GM19395 (cell line): ENCODE measurements at regions not wholly inside any gene's neighbourhood (a gene's known extent, or its start where the extent isn't known, plus 50 kb on each side); places are given as distances from the start of the nearest gene placed in this dataset.
A peak's percentile ranks its signal among the peaks of the same experiment; 100 is the strongest.

Experiments used
- ATAC-seq: cut with Tn5 transposase; IDR thresholded peaks from one replicate; pipeline ENCODE4 v1.9.1; 2021; ENCODE audit warnings: mild to moderate bottlenecking, moderate library complexity; ENCODE audit not compliant: unreplicated experiment

DNA sequence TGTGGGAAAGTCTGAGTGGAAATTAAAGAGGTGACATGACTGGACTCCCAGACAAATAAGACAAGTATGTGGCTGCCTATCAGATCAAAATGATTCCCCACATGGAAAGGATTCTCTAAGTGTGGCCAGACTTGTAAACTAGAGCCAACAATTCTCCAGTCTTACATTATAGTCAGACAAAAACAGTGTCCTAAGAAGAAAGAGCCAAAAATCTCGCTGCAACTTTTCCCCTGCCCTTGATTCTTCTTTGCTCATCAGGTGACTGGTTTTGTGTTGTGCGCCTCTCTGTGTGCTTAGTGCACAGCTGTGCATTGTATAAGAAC lies 164.2 kb upstream of the TARS1 start:
- ATAC-seq, result no peak

DNA sequence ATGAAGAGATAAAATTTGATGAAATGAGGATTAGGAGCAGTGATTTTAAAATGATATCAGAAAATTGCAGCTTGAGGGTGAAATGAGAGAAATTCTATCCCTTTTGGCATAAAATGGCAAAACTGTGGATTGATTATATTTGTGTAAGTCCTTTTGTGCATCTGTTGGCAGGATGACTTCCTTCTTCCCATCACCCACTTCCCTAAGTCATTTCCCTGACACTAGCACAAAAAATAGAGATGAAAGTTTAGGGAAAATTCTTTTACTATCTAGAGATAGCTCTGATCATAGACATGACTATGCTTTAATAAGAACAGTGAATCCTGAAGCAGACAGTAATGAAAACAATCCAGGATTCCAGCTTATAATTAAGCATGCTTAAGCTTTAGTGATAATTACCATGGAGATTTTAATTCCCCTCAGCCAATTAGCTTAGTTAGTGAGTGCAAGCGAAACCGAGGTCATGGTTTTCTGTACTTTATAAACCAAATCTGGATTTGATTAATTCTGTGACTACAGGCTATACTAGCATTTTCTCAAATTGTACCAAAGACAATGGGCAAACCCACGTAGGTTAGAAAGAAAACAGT lies 163.6 kb upstream of the TARS1 start:
- no peak for ATAC-seq

DNA sequence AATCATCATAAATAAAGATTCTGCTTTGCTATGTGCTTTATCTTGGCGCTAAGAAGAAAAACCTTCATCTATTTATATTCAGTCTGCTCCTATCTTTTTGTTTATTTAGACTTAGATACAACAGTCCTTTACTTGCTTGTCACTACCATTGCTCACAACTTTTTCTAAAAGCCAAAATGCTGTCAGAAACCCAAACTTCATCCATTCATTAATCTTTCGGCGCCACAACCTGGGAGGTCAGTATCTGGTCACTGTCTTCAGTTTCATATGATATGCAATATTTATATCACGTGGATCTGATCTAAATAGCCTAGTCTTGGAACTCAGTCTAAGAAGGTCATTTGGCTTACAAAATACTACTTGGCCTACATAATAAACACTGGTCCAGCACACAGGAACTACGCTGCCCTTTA lies 159.3 kb upstream of the TARS1 start:
- no peak for ATAC-seq

- no peak for ATAC-seq
These were observed 158.6 kb upstream of the TARS1 start for GRCh38 chr5:33282157-33282556.

- ATAC-seq, result no peak
These were observed 158.1 kb upstream of the TARS1 start for GRCh38 chr5:33282696-33283095.

DNA sequence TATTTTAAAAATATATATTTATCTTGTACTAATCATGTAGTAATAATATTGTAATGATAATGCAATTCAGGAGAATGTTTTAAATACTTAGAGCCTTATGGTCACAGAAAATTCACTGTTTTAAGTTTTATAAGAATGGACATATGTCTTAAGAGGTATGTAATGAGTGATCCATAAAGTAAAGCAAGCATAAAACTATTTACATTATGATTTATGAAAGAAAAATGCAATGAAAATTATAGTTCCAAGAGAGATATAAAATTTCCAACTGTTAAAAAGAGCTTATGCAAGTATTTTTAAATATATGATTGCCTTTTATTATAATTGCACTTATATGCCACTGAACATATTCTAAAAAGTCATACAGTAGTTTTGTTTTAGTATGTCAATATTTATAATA lies 157.5 kb upstream of the TARS1 start:
- no peak for ATAC-seq

- no peak for ATAC-seq
These were observed 156.1 kb upstream of the TARS1 start for GRCh38 chr5:33284681-33285080.

DNA sequence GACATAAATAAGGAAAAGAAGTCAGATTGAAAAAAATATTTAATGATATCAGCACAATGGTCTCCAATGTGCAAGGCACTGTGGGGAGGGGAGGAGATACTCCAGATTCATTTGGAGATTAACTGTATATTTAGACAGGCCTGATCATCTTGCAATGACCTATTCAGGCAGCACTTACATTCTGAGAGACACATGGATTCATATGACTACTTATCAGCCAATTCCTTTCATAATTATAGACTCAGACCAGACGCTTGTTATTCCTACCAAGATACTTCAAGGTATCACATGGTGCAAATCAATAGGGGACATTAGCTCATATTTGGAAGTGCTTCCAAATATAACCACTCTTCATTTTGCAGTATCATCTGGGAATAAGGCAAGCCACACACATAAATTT lies 153.5 kb upstream of the TARS1 start:
- no peak for ATAC-seq

DNA sequence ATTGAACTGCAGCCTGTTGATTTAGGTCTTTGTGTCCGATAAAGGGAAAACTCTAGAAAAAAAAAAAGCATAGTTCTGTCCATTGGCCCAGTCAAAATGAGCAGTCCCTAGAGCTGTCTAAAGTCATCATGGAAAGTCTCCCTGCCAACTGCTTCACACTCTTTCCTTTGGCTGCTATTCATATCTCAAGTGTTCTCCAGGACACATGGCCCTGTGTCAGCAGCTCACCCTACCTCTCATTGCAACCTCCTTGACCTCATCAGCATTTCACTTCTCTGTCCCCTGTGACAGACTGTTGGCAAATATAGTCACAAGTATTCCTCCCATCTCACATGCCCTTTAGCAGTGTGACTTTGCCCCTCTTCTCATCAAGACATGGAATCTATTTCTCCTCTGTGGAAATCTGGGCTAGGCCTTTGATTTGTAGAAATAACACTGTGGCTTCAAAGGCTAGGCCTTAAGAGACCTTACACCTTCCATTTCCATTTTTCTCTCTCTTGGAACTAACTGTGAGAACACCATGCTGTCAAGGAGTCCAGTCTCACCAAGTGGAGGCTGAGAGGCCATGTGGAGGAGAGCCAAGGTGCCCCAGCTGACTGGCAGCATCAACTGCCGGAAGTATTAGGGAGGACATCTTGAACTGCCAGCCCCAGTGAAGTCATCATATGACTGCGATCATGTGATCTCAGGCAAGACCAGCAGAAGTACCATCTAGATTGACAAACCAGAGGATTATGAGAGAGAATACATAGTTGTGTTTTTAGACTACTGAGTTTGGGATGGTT lies 149.4 kb upstream of the TARS1 start:
- no peak for ATAC-seq

DNA sequence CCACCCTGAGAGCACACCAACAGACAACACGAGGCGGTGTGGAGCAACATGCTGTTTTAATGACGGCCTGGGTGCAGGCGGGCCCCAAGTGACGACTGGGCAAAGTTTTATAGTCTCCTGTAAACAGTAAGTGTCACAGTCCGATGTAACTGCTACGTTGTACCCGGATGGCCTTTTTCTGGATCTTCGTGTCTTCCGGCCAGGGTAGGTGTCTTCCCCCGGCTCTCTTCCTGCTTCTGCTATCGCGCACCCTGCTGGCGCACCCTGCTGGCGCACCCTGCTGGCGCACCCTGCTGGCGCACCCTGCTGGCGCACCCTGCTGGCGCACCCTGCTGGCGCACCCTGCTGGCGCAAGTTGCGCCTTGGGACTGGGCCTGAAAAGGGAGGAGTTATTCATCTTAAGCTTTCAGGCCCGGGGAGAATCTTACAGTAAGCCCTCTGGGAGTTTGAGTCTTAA lies 143.0 kb upstream of the TARS1 start:
- no peak for ATAC-seq

- peak; percentile 44 for ATAC-seq
These were observed 141.1 kb upstream of the TARS1 start for GRCh38 chr5:33299621-33300208.

DNA sequence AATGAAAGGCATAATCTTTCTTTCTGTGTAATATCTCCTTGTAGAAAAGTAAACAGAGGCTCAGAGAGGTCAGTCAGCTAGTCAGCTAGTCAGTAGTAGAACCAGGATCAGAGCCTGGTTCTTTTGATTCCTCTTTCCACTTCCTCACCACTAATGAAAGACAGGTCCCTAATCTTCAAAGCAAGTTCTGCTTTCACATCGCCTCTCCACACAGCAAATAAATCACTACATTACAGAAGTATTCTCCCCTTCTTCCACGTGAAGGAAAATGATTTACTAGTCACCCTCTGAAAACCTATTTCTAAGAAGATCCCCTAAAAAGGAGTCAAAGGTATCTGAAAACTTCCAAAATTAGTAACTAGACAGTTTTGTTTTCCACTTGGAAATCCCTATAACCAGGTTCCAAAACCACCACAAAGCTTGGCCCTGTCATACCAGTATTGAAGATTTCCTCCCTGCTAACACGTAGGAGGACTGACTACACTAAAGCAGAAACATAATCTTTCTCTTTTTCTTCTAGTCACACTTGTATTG lies 140.5 kb upstream of the TARS1 start:
- peak; percentile 92 for ATAC-seq

DNA sequence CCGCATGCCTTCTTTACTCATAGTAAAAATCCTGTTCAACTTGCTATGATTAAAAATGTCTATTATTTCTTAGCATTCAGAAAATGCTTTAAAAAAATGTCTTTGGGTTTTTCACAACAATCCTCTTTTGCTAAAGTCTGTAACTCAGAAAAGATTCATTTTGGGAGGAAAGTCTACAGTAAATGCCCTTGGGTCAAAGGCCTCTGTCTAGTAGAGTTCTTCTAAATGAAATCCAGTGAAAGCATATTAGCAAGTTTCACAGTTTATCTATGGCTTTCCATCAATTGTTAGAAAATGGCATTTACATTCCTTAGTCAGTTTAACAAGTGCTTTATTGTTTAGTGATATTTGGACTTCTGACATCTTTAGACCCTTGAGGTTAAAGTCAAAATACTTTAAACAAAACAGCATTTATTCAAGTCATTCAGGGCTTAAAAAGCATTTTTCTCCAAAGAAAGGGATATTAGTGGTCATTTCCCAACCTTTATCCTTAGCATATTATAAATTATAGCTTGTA lies 137.1 kb upstream of the TARS1 start:
- ATAC-seq, result no peak

GRCh38 chr5:33304601-33305000 lies 136.2 kb upstream of the TARS1 start:
- ATAC-seq, result no peak

DNA sequence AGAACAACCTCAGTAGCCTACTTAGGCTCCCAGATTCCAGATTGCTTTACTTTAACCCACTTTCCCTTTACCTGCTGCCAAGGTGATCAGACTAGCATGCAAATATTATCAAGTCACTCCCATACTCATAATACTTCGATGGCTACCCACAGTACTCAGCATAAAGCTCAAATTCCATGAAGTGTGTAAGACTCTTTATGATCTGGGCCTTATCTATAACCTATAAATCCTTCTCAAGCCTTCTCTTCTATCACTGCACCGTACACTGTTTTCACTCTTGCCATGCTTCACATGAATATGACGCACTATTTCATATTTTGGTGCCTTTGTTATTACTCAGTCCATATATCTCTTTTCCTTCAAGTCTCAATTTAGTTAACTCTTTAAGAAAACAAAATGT lies 135.2 kb upstream of the TARS1 start:
- ATAC-seq, result no peak

GRCh38 chr5:33306758-33307157 lies 134.0 kb upstream of the TARS1 start:
- ATAC-seq, result no peak

DNA sequence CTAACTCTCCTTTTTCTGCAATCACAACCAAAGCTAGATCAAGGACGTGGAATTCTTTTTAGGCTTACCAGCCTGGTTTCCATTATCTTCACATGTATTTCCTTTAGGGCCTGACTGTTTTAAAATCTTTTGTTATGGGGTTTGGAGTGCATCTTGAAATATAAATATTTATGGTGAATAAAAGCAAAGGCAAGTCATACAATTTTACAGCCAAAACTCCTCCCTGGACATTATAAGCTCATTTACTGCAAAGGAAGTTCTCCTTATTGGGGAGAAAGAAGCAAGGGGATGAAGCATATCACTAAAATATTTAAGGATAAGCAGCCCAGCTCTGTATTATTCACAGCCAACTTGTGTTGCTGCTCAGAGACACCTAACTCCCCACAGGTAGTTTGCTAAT lies 132.2 kb upstream of the TARS1 start:
- no peak for ATAC-seq

- ATAC-seq, result no peak
These were observed 131.7 kb upstream of the TARS1 start for GRCh38 chr5:33309068-33309467.

- ATAC-seq, result no peak
These were observed 131.0 kb upstream of the TARS1 start for GRCh38 chr5:33309536-33310345.

DNA sequence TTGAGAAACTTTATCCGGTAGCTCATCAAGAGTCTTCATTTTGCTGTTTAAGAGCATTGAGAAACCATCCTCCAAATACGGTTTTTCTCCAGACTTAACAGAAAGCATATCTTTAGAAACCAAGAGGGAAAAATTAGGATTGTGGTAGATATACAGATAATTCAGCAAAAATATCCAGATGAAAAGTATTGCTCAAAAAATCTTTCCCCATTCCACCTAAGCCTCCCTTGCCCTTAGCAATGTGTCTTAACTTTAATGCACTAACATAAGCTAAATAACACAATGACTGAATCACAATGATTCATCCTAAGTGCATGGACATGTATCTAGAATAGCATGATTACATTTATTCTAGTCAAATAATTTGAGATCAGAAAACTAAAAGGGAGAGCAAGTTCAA lies 130.3 kb upstream of the TARS1 start:
- no peak for ATAC-seq

- ATAC-seq, result no peak
These were observed 128.9 kb upstream of the TARS1 start for GRCh38 chr5:33311893-33312292.
